OCI-LY7 (cell line): ENCODE measurements at regions not wholly inside any gene's neighbourhood (a gene's known extent, or its start where the extent isn't known, plus 50 kb on each side); places are given as distances from the start of the nearest gene placed in this dataset.

Experiments
- EZH2phosphoT487 ChIP-seq: fragments of 200-600 bp; sonication (generic); IDR thresholded peaks from 2 replicates; pipeline ENCODE4 v1.6.1; 2018; ENCODE audit warnings: low read depth, borderline replicate concordance, mild to moderate bottlenecking, mixed run types, antibody characterized with exemption, low read length, moderate library complexity, mixed read lengths
- TF ChIP-seq, protein P1 (sequence below): fragments of 200-600 bp; sonication (generic); conservative IDR thresholded peaks from 2 replicates; pipeline ENCODE4 v1.5.1; 2014; ENCODE audit warnings: mild to moderate bottlenecking, antibody characterized with exemption, low read length, moderate library complexity, mixed read lengths

DNA sequence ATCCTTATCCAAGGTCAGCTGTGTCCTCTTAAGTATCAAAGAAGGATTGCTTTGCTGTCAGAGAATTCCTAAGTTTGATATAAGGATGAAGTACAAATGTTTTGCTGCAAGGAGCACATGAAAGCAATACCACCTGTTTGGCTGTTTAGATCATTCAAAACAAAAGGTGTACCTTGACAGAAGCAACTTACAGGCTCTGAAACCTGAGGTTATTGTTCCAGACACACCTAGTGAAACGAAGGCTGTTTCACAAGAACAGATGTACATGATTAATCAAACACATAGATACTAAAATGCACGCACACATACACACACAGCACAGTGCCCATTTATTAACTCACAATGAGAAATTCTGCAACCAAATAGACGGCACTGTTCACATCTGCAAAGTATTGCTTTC lies 166.2 kb downstream of the RBM43 start:
- TF ChIP-seq EZH2phosphoT487, result no peak
- TF ChIP-seq, protein P1, sequence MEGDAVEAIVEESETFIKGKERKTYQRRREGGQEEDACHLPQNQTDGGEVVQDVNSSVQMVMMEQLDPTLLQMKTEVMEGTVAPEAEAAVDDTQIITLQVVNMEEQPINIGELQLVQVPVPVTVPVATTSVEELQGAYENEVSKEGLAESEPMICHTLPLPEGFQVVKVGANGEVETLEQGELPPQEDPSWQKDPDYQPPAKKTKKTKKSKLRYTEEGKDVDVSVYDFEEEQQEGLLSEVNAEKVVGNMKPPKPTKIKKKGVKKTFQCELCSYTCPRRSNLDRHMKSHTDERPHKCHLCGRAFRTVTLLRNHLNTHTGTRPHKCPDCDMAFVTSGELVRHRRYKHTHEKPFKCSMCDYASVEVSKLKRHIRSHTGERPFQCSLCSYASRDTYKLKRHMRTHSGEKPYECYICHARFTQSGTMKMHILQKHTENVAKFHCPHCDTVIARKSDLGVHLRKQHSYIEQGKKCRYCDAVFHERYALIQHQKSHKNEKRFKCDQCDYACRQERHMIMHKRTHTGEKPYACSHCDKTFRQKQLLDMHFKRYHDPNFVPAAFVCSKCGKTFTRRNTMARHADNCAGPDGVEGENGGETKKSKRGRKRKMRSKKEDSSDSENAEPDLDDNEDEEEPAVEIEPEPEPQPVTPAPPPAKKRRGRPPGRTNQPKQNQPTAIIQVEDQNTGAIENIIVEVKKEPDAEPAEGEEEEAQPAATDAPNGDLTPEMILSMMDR, result no peak
